ENCODE measurements at regions not wholly inside any gene's neighbourhood (a gene's known extent, or its start where the extent isn't known, plus 50 kb on each side); places are given as distances from the start of the nearest gene placed in this dataset.
A peak's percentile ranks its signal among the peaks of the same experiment; 100 is the strongest.

- TF ChIP-seq EP300 (IDR thresholded peaks at IDR 0.05; ENCODE audit: low read depth): no peak
- no peak for TF ChIP-seq POLR2A (IDR thresholded peaks at IDR 0.05)
- no peak for TF ChIP-seq POLR2AphosphoS5 (IDR thresholded peaks at IDR 0.05)
- TF ChIP-seq CTCF (IDR thresholded peaks at IDR 0.05): no peak
- Histone ChIP-seq H3K4me3 (no peak overlapping the region), H3K9me3 (no peaks in the 10 kb centered on the region), H3K36me3 (no peaks in the 10 kb centered on the region), H3K27me3 (peaks cover 8% of the 10 kb centered on the region), H3K4me1 (peaks cover 10 to 34% (median 28%) of the 10 kb centered on the region in 4 donors), H3K27ac (no peak overlapping the region)
- in situ Hi-C loops (cut with MboI; ENCODE audit: low pct_ligation_motif_present in 1 of 4, low pct_unique_long_range_greater_than_20kb in 1 of 4, low sequenced_read_pairs in 3 of 4) (no loop called here), intact Hi-C loops (cut with DNase I; ENCODE audit: low total_unique reads) (no loop called here)
- DNase-seq: peak; percentile 7
- WGBS, 2 donors (ENCODE audit: low coverage in 1 of 2): 91 to 100% methylated on average over 1 to 42 of the region's 43 CpGs
These were observed 82.0 kb downstream of the FOXL3 start for GRCh38 chr7:371779-372545.

DNA sequence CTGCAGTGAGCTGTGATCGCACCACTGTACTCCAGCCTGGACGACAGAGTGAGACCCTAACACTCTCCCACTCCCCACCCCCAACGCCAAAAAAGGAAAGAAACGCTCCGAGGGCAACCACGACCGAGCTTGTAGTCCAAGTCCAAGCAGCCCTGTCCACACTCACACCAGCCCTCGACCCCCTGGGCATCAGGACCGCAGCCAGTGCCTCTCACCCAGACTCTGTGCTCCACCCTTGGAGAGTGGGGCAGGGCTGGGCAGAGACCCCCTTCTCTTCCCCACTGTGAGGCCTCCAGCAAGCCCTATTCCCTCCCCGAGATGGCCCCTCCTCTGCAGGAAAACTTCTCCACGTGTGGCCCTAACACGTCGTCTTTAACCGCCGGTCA lies 82.6 kb downstream of the FOXL3 start:
- TF ChIP-seq CTCF (IDR thresholded peaks at IDR 0.05) (no peak), POLR2A (IDR thresholded peaks at IDR 0.05) (no peak), EP300 (IDR thresholded peaks at IDR 0.05; ENCODE audit: low read depth) (no peak), POLR2AphosphoS5 (IDR thresholded peaks at IDR 0.05) (no peak)
- peak overlapping the region in 3 of 4 donors; percentile 19 to 62 (median 28) for H3K27ac ChIP-seq
- in situ Hi-C loops (cut with MboI; ENCODE audit: low pct_ligation_motif_present in 1 of 4, low pct_unique_long_range_greater_than_20kb in 1 of 4, low sequenced_read_pairs in 3 of 4): no loop called here
- H3K4me1 ChIP-seq: peaks cover 10 to 34% (median 28%) of the 10 kb centered on the region in 4 donors
- no peaks in the 10 kb centered on the region for H3K36me3 ChIP-seq
- H3K27me3 ChIP-seq: peaks cover 8% of the 10 kb centered on the region
- intact Hi-C loops (cut with DNase I; ENCODE audit: low total_unique reads): no loop called here
- H3K9me3 ChIP-seq: no peaks in the 10 kb centered on the region
- DNase-seq: no peak
- 71% methylated on average over 15 of the region's 15 CpGs; no CpG with 5 or more reads in 1 of the 2 donors for WGBS, 2 donors (ENCODE audit: low coverage in 1 of 2)
- no peak overlapping the region for H3K4me3 ChIP-seq

DNA sequence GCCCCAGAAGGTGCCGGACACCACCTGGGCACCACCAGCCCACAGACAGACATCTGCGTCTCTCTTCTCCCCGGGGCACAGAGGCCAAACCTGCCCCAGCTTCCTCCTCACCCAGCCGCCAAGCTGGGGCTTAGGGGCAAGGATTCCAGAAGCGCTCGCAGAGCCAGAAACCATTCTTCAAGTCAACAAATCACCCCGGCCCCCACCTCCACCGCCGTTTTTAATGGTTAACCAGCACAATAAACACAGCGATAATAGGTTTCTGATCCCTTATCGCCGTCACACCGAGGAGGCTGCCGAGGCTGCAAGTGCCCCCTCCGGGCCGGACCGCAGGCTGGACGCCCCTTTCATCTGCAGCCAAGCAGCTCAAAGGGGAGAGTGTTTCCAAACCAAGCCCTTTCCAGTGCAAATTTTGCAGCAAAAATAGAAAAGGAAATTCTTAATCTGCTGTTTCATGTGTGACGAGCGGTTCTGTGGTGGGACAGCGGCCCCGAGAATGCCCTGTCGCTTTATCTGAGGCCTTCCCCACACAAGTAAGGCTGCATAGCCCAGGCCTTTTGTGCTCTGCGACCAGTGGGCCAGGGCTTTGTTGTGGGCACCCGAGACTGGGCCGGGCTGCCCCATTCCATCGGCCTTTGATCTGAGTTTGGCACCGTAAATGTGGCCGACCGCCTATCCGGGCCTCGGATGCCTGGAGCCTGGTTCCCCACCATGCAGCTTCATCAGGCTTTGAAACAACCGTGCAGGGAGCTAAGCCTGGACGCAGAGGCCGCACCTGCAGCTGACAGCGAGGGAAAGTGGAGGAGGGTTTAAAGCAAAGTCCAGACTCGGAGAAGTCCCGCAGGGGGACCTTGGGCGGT lies 83.2 kb downstream of the FOXL3 start:
- Histone ChIP-seq H3K4me1 (peaks cover 10 to 34% (median 28%) of the 10 kb centered on the region in 4 donors), H3K4me3 (no peak overlapping the region), H3K27ac (peak overlapping the region; percentile 5 to 62 (median 24)), H3K9me3 (no peaks in the 10 kb centered on the region), H3K27me3 (peaks cover 8% of the 10 kb centered on the region), H3K36me3 (no peaks in the 10 kb centered on the region)
- WGBS, 2 donors (ENCODE audit: low coverage in 1 of 2): 40 to 73% methylated on average over 7 to 39 of the region's 39 CpGs
- TF ChIP-seq POLR2AphosphoS5 (IDR thresholded peaks at IDR 0.05): no peak
- no peak for TF ChIP-seq EP300 (IDR thresholded peaks at IDR 0.05; ENCODE audit: low read depth)
- no peak for TF ChIP-seq POLR2A (IDR thresholded peaks at IDR 0.05)
- no peak for TF ChIP-seq CTCF (IDR thresholded peaks at IDR 0.05)
- DNase-seq: peak; percentile 65
- intact Hi-C loops (cut with DNase I; ENCODE audit: low total_unique reads) (no loop called here), in situ Hi-C loops (cut with MboI; ENCODE audit: low pct_ligation_motif_present in 1 of 4, low pct_unique_long_range_greater_than_20kb in 1 of 4, low sequenced_read_pairs in 3 of 4) (no loop called here)

All from transverse colon (tissue), 4 donors.